LNCAP (cell line): ENCODE measurements at regions not wholly inside any gene's neighbourhood (a gene's known extent, or its start where the extent isn't known, plus 50 kb on each side); places are given as distances from the start of the nearest gene placed in this dataset.

Experiments used
- TF ChIP-seq, protein P1 (sequence below): fragments of 450-650 bp; IDR thresholded peaks from 2 replicates; pipeline ENCODE4 v1.5.1; 2017; ENCODE audit warnings: mild to moderate bottlenecking

DNA sequence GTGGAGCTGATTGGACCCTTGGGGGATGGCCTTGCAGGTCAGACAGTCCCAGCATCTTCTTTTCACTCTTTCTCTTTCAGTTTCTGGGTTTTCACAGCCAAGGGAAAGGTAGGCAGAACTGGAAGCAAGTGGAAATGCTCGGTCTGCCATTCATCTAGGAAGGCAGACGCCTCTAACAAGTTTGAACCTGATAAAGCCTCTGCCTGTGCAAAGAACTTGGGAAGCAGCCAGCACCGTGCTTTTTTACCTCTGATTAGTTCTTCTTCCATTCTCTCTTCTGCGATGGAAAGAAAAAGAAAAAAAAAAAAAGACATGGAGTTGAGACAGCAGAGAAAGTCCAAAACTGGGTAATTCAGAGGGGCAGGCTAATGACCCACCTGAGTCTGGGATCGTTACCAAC lies 997.8 kb upstream of the EEF2KMT start:
- TF ChIP-seq, protein P1, sequence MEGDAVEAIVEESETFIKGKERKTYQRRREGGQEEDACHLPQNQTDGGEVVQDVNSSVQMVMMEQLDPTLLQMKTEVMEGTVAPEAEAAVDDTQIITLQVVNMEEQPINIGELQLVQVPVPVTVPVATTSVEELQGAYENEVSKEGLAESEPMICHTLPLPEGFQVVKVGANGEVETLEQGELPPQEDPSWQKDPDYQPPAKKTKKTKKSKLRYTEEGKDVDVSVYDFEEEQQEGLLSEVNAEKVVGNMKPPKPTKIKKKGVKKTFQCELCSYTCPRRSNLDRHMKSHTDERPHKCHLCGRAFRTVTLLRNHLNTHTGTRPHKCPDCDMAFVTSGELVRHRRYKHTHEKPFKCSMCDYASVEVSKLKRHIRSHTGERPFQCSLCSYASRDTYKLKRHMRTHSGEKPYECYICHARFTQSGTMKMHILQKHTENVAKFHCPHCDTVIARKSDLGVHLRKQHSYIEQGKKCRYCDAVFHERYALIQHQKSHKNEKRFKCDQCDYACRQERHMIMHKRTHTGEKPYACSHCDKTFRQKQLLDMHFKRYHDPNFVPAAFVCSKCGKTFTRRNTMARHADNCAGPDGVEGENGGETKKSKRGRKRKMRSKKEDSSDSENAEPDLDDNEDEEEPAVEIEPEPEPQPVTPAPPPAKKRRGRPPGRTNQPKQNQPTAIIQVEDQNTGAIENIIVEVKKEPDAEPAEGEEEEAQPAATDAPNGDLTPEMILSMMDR = no peak

DNA sequence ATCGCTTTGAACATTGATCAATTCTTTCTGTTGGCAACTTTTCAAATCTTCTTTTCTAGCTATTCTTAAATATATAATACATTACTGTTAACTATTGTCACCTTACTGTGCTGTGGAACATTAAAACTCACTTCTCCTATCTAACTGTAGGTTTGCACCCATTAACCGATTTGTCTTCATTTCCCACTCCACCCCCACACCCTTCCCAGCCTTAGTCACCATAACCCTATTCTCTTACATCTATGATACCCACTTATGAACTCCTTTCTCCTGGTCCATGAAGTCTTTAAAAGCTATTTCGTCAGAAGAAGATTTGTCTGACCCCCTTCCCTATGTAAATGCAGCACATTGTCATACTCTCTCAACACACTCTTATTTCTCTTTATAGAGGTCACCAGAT lies 993.4 kb upstream of the EEF2KMT start:
- TF ChIP-seq, protein P1 = no peak

DNA sequence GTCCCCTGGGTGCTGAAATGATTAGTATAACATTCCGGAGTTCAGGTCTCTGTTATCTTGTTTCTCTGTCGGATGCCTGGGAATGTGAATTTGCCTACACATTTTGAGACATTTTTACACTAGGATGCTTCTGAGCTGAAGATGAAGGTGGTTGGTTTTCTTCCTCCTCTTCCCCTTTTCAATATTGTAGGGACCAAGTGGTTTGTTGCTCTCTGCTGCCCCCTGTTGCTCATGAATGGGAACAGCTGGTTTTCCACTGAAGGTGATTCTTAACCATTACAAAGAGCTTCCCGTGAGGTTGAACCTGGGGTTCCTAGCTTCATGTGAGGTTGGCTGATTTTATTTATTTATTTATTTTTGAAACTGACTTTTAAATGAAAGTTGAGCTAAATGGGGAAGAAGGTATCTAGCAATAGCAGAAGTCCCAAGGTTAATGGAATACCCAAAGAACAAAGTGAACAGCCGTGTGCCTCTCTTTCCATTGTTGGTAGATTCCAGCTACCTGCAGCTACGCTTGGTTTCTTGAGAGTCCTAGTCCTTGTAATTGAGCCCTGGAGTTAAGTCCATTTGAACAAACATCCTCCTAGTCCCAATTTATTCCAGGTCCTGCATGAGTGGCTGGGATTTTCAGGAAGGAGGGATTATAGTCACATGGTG lies 983.9 kb upstream of the EEF2KMT start:
- TF ChIP-seq, protein P1 = peak; percentile 79

DNA sequence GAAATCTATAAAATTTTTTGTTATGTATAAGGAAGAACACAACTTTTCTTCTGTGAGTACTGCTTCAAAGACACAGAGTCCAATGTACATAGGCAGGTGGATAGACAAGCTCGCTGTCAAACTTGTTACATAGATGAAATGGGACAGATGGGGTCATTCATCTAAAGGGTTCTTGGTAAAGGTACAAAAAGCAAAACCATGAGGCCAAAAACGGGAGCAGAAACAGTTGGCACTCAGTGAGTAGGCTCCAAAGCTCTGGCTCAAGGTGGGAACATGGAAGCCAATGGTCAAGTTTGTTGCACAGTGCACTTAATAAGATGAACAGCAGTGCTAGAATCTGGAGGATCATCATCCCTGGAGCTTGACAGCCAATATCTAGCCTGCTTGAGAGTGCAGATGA lies 979.0 kb upstream of the EEF2KMT start:
- TF ChIP-seq, protein P1 = no peak

DNA sequence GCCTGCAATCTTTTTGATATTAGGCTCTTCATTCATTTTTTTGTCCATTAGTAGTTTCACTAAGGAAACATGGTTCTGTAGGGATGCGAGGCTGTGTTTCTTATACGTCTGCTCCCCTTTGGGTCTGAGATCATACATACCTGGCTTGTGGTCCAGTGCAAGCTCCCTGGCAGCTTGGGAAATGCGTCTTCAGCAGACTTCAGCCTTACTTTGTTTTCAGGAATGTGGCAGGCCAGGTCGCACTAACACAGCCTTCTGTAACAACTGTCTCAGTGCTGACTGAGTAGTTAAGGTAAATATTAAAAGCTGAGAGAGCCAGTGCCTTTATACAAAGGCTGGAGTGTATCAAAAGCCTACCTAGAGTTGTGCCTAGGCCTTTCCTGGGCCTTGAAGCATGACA lies 970.5 kb upstream of the EEF2KMT start:
- TF ChIP-seq, protein P1 = no peak

DNA sequence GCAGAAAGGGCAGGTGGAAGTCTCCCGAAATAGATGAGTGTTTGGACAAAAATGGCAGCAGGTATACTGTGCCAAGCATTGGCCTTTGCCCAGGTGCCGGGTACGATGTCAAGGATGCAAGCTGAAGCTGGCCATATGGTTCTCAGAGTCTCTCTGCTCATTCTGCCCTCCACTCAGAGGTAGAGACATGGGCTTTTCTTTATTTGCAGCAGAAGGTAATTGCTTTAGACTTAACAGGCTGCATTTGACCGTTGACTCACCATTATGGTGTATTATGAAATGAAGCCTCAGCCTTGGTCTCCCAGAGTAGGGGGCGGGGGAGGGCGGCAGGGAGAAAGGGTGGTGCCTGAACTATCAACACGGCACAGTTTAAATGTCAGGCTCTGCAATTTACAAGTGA lies 969.1 kb upstream of the EEF2KMT start:
- TF ChIP-seq, protein P1 = no peak

DNA sequence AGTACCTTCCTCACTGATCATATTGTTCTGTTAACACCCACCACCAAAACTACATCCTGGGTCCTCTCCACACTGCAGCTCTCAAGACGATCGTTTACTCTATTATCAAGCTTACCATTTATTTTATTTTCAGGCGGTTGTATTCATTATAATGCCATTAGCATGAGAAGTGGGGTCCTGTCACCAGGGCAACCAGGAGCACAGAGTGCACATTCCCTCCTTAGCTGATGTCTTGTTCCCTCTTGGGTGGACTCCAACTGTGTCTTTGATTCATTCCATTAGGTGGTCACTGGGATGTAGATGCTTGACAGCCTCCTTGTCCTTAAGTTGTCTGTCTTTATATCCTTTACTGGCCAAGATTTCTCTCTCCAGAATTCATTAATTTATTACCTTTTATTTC lies 965.9 kb upstream of the EEF2KMT start:
- TF ChIP-seq, protein P1 = no peak

DNA sequence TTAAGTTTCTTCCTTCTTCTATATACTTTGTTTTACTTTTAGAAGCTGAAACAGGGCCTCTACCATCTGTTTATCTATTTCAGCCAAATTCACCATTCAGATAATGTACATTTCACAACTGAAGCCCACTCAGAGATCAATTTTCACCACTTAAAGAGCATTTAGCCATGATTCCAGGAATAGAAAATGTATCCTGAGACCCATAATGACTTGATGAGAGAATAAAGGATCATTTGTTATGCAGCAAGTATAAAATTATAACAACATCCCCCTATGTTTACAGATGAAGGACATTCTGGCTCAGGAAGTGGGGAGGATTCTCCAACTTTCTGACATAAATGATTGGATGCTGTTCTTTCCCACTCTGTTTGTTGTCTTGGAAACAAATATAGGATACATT lies 962.1 kb upstream of the EEF2KMT start:
- TF ChIP-seq, protein P1 = no peak
